PC-3 (cell line): ENCODE measurements at regions not wholly inside any gene's neighbourhood (a gene's known extent, or its start where the extent isn't known, plus 50 kb on each side); places are given as distances from the start of the nearest gene placed in this dataset.

Experiments
- ATAC-seq: fragments of 200-7000 bp; cut with Tn5 transposase; 2 replicates; pipeline ENCODE4 v1.9.1; 2020; ENCODE audit warnings: mild to moderate bottlenecking, moderate library complexity
- BruUV-seq: library from RNA; stranded (reverse); fragments of 400-500 nt; replicated peaks from 2 replicates; lab custom pipeline; 2021; lab: Mats Ljungman, UMichigan
- CTCF ChIA-PET: fragments of 300-600 bp; sonication (Branson Sonifier 250); formaldehyde crosslinking; loops from one replicate; lab custom pipeline; 2022; ENCODE audit warnings: antibody characterized with exemption; lab: Charles Lee
- POLR2A ChIA-PET: fragments of 300-600 bp; sonication (Branson Sonifier 250); formaldehyde crosslinking; loops from one replicate; lab custom pipeline; 2022; ENCODE audit warnings: antibody characterized with exemption; ENCODE audit not compliant: unreplicated experiment; lab: Charles Lee
- DNase-seq: peaks from one replicate; pipeline ENCODE4 v3.0.0-alpha.2; 2015
- H2AFZ ChIP-seq: fragments of 300-600 bp; sonication (generic); 2 replicates; pipeline ENCODE4 v1.6.0; 2016; ENCODE audit warnings: antibody characterized with exemption, low read length
- H3F3A ChIP-seq: fragments of 300-600 bp; sonication (generic); one replicate; pipeline ENCODE4 v1.6.0; 2017; ENCODE audit warnings: antibody characterized with exemption, low read length, control low read depth, mild to moderate bottlenecking; ENCODE audit not compliant: unreplicated experiment
- H3K27ac ChIP-seq: fragments of 300-600 bp; sonication (generic); 2 replicates; pipeline ENCODE4 v1.5.1; 2016; ENCODE audit warnings: mild to moderate bottlenecking, low read length
- H3K27me3 ChIP-seq: fragments of 300-600 bp; sonication (generic); 2 replicates; pipeline ENCODE4 v1.6.1; 2016; ENCODE audit warnings: low read length, mixed read lengths
- H3K36me3 ChIP-seq: fragments of 300-600 bp; sonication (generic); 2 replicates; pipeline ENCODE4 v1.6.1; 2016; ENCODE audit warnings: low read depth, mixed run types, low read length, mixed read lengths
- H3K4me1 ChIP-seq: fragments of 300-600 bp; sonication (generic); 2 replicates; pipeline ENCODE4 v1.5.1; 2016; ENCODE audit warnings: low read length; ENCODE audit not compliant: insufficient read depth
- H3K4me2 ChIP-seq: fragments of 300-600 bp; sonication (generic); 2 replicates; pipeline ENCODE4 v1.6.0; 2016; ENCODE audit warnings: low read length
- H3K4me3 ChIP-seq: fragments of 300-600 bp; sonication (generic); 2 replicates; pipeline ENCODE4 v1.5.1; 2016; ENCODE audit warnings: mild to moderate bottlenecking, low read length, mixed read lengths
- H3K79me2 ChIP-seq: fragments of 300-600 bp; sonication (generic); 2 replicates; pipeline ENCODE4 v1.6.1; 2017; ENCODE audit warnings: low read length, mixed read lengths
- H3K9ac ChIP-seq: fragments of 300-600 bp; sonication (generic); 2 replicates; pipeline ENCODE4 v1.6.0; 2016; ENCODE audit warnings: mild to moderate bottlenecking, low read length
- H3K9me2 ChIP-seq: fragments of 300-600 bp; sonication (generic); replicated peaks from 2 replicates; pipeline ENCODE4 v1.6.1; 2016; ENCODE audit warnings: mixed run types, low read length, mixed read lengths
- H3K9me3 ChIP-seq: fragments of 300-600 bp; sonication (generic); 2 replicates; pipeline ENCODE4 v1.6.1; 2016; ENCODE audit warnings: low read length, mixed read lengths
- H4K20me1 ChIP-seq: fragments of 300-600 bp; sonication (generic); 2 replicates; pipeline ENCODE4 v1.6.1; 2016; ENCODE audit warnings: low read length, mixed read lengths
- EZH2 ChIP-seq: fragments of 300-600 bp; sonication (generic); IDR thresholded peaks from one replicate; pipeline ENCODE4 v1.6.1; 2017; ENCODE audit warnings: antibody characterized with exemption, mild to moderate bottlenecking, low read length; ENCODE audit not compliant: unreplicated experiment
- EZH2phosphoT487 ChIP-seq: fragments of 300-600 bp; sonication (generic); IDR thresholded peaks from 2 replicates; pipeline ENCODE4 v1.6.1; 2018; ENCODE audit warnings: mild to moderate bottlenecking, antibody characterized with exemption, low read length, borderline replicate concordance
- intact Hi-C: fragments of 100-400 bp; cut with micrococcal nuclease; formaldehyde crosslinking; loops from 2 replicates; pipeline ENCODE4 v1.9.0; 2023
- TF ChIP-seq, protein P1 (sequence below): fragments of 300-600 bp; sonication (generic); conservative IDR thresholded peaks from 2 replicates; pipeline ENCODE4 v1.5.1; 2017; ENCODE audit warnings: antibody characterized with exemption, low read depth, mild to moderate bottlenecking, low read length

DNA sequence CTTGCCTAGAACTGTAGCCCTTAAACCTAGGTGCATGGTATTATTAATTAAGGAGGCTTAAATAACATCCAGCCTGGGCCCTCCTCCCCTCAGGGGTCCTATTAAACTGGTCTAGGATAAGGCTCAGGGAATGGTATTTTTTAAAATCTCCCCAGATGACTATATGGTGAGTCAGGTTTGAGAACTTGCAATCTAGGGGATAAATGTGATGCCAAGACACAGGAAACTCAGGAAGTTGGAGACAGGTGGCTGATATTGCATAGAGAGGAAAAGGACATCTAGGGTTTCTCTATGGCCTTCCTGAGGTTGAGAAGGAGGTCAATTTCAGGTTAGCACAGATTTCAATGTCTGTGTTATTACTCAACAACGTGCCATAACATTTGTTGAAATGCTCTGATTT is 581.0 kb downstream of the TLE1 start:
- Histone ChIP-seq H3K4me1 (peaks cover 21% of the 10 kb centered on the region), H3K4me2 (peak overlapping the region; percentile 61), H3K9ac (no peak overlapping the region; the same call in 1 of the 2 replicates), H3K4me3 (no peak overlapping the region), H4K20me1 (no peaks in the 10 kb centered on the region), H3K9me3 (no peaks in the 10 kb centered on the region), H2AFZ (no peak overlapping the region), H3K9me2 (no peaks in the 10 kb centered on the region), H3F3A (no peaks in the 10 kb centered on the region), H3K27ac (peak overlapping the region; percentile 86), H3K36me3 (no peaks in the 10 kb centered on the region), H3K27me3 (no peaks in the 10 kb centered on the region), H3K79me2 (no peaks in the 10 kb centered on the region)
- CTCF ChIA-PET, result no interaction called here
- POLR2A ChIA-PET, result no interaction called here
- peak; percentile 83 for DNase-seq
- peak; percentile 87 for ATAC-seq
- intact Hi-C loops, result no loop called here
- no peak for TF ChIP-seq EZH2
- TF ChIP-seq, protein P1, sequence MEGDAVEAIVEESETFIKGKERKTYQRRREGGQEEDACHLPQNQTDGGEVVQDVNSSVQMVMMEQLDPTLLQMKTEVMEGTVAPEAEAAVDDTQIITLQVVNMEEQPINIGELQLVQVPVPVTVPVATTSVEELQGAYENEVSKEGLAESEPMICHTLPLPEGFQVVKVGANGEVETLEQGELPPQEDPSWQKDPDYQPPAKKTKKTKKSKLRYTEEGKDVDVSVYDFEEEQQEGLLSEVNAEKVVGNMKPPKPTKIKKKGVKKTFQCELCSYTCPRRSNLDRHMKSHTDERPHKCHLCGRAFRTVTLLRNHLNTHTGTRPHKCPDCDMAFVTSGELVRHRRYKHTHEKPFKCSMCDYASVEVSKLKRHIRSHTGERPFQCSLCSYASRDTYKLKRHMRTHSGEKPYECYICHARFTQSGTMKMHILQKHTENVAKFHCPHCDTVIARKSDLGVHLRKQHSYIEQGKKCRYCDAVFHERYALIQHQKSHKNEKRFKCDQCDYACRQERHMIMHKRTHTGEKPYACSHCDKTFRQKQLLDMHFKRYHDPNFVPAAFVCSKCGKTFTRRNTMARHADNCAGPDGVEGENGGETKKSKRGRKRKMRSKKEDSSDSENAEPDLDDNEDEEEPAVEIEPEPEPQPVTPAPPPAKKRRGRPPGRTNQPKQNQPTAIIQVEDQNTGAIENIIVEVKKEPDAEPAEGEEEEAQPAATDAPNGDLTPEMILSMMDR, result no peak
- TF ChIP-seq EZH2phosphoT487, result no peak
- BruUV-seq, result no TSS peak

DNA sequence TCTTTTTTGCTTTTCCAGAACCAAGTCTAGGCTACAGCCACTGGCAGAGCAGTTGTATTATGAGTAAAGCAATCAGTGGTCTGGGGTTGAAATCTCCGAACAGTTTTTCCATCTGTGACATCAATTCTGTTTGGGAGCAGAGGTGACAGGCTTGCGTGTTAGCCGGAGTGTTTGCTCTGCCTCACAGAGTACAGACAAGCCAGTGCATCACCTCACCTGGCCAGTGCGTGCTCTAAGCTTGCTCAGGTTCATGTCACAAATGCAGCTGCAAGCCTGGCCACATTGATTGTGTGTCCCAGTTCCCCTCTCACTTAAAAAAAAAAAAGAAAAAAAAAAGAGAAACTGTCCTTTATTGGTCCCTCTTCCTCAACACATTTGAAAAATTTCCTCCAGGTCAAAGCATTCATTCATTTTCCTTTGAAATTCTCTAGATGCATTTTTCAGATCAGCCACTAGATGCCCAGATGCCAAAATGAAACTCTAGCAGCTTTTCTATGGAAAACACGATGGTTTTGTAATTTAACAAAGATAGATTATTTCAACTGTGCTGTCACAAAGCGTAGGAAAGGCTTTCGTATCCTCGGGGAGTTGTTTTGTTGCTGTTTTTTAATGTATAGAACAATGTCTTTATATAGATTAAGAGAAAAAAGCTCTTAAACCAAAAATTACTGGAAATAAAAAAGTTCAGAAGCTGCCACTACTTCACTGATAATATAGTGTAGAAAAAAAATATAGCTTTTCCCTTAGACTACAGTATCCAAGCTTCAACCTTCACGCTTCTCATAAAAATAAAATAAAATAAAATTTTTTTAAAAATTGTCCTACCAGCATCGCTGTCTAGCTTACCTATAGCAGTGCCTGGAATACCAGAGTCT is 585.5 kb downstream of the TLE1 start:
- Histone ChIP-seq H4K20me1 (no peaks in the 10 kb centered on the region), H3K4me2 (no peak overlapping the region), H3K36me3 (no peaks in the 10 kb centered on the region), H3K79me2 (no peaks in the 10 kb centered on the region), H3K4me1 (peaks cover 19% of the 10 kb centered on the region), H3K27ac (no peak overlapping the region), H3K9me3 (no peaks in the 10 kb centered on the region), H3F3A (no peaks in the 10 kb centered on the region), H3K4me3 (no peak overlapping the region), H3K9ac (no peak overlapping the region), H2AFZ (no peak overlapping the region), H3K27me3 (no peaks in the 10 kb centered on the region), H3K9me2 (no peaks in the 10 kb centered on the region)
- ChIA-PET CTCF (no interaction called here), POLR2A (no interaction called here)
- no TSS peak for BruUV-seq
- DNase-seq, result peak; percentile 21
- intact Hi-C loops, result no loop called here
- TF ChIP-seq EZH2phosphoT487 (no peak), EZH2 (no peak)
- TF ChIP-seq, protein P1, result peak; percentile 51
- ATAC-seq, result no peak

DNA sequence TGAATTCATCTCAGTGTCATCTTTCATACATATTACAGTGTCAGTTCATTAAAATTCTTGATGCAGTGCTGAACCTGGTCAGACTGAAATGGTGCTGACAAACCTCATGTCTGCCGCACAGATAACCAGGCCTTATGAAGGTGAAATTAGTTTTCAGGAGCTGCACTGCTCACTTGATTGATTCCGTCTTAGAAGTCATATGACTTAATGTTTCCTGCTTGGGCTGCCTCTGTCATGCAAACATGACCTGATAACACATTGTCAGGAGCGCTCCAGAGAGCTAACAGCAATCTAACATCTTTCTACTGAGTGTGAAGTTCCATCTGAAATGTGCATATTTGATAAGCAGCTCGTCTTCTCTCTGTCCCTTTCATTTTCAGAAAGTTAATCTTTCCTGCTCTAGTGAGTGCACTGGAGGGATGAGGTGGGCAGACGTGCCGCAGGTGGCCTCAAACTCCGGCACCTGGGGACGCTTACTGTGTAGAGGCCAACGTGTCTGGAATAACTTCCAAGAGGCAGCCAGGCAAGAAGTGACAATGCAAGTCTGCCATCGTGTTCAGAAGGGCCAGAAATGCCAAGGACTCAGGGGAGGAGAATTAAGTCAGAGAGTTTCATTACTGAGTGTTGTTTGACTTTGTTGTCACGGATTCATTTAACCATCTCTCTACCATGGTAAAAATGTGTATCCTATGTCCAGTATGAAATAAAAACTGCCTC is 592.1 kb downstream of the TLE1 start:
- H3K4me1 ChIP-seq, result no peaks in the 10 kb centered on the region
- ATAC-seq (no peak), DNase-seq (no peak)
- H3K9me3 ChIP-seq, result no peaks in the 10 kb centered on the region
- no peak overlapping the region for H3K4me2 ChIP-seq
- H3K4me3 ChIP-seq, result no peak overlapping the region
- H3K27ac ChIP-seq, result no peak overlapping the region
- H3K27me3 ChIP-seq, result no peaks in the 10 kb centered on the region
- no peaks in the 10 kb centered on the region for H3K36me3 ChIP-seq
- H3K9me2 ChIP-seq, result no peaks in the 10 kb centered on the region
- TF ChIP-seq EZH2phosphoT487 (no peak), EZH2 (no peak)
- TF ChIP-seq, protein P1, result no peak
- CTCF ChIA-PET, result no interaction called here
- POLR2A ChIA-PET, result no interaction called here
- no TSS peak for BruUV-seq
- no peaks in the 10 kb centered on the region for H4K20me1 ChIP-seq
- H3F3A ChIP-seq, result no peaks in the 10 kb centered on the region
- intact Hi-C loops, result no loop called here
- no peak overlapping the region for H2AFZ ChIP-seq
- no peak overlapping the region for H3K9ac ChIP-seq
- no peaks in the 10 kb centered on the region for H3K79me2 ChIP-seq
